ENCODE measurements at regions not wholly inside any gene's neighbourhood (a gene's known extent, or its start where the extent isn't known, plus 50 kb on each side); places are given as distances from the start of the nearest gene placed in this dataset.
"Not testable (repeated sequence)": the region's sequence is repeated elsewhere in the genome, so short reads cannot be mapped to it uniquely, and the experiment has no call there.

DNA sequence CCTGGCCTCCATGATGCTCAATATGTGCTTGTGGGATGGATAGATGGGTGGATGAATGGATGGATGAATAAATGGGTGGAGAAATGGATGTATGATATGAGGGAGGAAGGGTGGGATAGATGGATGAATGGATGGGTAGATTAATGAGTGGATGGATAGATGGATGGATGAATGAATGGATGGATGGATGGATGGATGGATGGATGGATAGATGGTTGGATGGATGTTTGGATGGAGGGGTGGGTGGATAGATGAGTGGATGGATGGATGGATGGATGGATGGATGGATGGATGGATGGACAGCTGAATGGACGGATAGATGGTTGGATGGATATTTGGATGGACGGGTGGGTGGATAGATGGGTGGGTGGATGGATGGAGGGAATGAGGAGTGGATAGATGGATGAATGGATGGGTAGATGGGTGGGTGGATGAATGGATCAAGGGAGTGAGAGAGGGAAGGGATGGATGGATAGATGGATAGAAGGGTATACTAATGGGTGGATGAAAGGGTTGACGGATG is 139.4 kb downstream of the CEBPB start:
- DNase-seq (ENCODE audit: low spot score) = no peak

DNA sequence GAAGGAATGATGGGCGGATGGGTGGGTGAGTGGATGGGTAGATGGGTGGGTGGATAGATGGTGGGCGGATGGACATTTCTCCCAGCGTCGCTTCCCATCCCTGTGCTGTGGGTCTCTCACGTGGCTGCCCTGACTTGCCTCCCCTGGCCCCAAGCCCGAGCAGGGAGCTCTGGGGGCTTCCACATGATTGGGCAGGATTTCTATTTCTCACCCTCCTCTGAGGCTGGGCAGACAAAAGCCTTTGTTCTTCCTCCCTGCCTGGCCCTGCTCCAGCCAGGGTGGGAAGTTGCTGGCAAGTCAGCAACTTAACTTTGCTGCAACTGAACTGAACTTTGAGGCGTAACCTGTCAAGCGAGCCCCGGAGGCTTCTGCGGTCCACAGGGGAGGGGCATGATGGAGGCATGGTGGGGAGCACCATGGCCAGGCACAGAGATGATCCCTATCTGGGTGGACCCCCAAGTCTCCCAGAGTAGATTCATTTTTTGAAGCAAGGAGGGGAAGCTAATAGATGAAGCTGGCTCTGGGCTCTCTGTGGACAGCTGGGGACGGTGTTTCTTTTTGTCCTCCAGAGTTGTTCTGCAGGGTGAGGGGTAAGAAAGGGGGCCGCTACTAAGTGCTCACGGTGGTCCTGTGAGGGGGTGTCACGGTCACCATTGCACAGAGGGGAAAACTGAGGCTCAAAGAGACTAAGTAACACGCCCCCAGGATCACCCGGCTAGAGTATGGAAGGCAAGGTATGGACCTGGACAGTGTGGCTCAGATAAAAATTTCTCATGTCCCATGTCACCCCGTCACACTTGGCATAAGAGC is 140.1 kb downstream of the CEBPB start:
- no peak for DNase-seq (ENCODE audit: low spot score)

DNA sequence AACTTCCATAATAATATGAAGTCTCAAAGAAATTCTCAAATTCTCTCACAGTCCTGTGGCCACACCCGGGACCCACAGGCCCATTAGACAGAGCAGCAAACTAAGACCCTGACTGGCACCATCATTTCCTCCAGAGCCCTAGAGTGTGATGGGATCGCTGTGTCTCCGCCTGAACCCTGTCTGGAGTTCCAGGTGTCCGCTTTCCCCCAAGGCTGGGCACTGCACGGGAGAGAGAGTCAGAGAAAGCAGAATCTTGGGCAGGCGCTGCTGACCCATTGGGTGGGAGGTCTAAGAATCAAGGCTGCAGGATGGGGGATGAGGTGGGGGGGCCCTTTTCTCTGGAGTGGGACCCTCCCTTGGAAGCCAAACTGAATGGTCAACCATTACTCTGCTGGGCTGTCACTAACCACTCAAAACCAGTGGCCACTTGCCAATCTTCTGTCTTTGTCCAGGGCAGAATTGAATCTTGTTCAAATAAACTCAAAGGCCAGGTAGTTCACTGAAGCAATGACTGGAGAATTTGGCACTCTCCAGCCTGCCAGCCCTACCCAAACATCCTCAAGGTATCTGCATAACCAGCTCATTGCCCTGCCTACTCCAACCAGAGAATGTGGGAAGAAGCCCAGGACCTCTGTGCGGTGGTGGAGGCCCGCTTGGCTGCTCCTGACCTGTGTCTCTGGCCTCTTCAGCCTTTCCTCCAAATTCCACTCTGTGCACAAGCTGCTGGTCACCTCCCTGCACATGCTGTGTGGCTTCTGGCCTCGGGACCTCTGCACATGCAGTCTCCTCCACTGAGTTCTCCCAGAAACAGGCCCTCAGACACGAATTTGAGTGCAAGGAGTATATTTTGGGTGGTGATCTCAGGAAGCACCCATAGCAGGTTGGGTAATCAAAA is 141.1 kb downstream of the CEBPB start:
- no peak for DNase-seq (ENCODE audit: low spot score)

DNA sequence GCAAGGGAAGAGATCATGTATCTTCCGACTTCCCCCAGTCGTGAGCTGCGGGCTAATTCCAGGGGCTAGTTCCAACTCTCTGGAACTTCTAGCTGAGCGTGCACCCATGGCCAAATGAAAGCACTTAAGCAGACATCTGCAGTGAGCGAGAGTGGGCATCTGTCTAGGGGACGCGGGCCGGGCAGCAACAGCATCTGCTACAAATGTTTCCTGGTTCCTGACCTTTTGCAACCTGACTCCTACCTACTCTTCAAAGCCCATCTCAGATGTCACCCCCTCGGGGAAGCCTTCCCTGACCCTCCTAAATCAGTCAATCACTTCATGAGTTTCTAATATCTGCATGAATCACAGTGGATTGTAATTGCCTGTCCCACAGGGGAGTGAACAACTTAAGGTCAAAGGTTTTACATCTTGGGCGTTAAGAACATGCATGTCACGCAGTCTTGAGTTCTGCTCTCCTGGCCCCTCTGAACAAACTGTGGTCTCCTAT is 141.9 kb downstream of the CEBPB start:
- no peak for DNase-seq (ENCODE audit: low spot score)

DNA sequence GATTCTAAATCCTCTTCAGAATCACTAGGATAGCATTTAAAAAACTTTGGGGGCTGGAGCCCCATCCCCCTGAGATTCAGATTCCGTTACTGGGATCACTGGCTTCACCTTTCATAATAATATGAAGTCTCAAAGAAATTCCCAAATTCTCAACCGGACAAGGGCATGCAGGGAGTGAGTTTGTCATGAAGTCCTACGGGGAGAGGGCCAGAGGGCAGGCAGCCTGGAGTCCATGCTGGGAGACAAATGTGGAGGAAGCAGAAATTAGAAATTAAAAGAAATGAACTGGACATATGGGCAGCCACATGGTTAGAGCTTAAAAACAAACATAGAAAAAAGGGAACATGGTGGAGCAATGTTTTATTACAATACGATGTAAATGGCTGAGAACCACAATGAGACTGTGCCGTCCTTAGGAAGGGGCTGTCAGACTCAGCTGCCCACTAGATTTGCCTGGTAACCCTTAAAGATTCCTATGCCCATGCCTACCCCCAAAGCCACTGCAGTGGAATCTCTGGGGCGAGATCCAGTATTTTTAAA is 142.6 kb downstream of the CEBPB start:
- DNase-seq (ENCODE audit: low spot score) = no peak

DNA sequence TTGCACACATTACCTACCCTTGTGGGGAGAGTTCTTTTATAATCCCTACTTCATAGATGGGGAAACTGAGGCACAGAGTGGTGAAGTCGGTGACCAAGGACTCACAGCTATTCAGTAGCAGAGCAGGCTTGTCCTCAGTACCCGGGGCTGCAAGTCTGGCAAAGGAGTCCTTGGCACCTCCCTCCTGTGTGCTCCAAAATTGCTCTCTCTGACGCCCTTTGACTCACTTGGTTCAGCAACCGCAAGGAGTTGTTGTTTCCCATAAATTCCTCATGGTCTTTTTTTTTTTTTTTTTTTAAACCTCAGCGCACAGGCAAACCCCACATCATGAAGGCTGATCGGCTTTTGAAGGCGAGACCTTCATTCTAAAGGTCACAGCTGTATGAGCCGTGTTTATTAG is 143.2 kb downstream of the CEBPB start:
- no peak for DNase-seq (ENCODE audit: low spot score)

DNA sequence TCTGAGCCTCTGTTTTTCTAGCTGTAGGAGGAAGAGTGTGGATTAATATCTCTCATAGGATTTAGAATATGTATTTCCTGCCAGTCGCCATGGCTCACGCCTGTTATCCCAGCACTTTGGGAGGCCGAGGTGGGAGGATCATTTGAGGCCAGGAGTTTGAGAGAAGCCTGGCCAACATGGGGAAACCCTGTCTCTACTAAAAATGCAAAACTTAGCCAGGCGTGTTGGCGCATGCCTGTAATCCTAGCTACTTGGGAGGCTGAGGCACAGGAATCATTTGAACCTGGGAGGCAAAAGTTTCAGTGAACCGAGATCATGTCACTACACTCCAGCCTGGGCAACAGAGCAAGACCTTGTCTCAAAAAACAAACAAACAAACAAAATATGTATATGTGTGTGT is 143.9 kb downstream of the CEBPB start:
- not testable (repeated sequence) for DNase-seq (ENCODE audit: low spot score)

DNA sequence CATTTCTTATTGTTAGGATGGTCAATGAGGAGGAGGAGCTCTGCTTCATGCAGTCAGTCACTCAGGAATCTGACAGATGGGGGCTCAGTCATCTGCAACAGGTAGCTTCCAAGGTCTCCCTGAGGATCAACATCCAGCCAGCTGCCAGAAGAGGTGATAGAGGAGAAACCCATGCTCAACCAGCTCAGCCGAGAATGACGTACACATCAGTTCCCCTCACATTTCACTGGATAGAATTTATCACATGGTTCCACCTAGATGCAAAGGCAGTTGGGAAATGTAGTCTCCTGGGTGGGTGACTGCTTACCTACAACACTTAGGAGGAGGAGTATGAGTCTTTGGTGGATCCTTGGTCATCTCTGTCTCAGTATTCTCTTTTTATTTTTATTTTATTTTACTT is 144.5 kb downstream of the CEBPB start:
- no peak for DNase-seq (ENCODE audit: low spot score)

DNA sequence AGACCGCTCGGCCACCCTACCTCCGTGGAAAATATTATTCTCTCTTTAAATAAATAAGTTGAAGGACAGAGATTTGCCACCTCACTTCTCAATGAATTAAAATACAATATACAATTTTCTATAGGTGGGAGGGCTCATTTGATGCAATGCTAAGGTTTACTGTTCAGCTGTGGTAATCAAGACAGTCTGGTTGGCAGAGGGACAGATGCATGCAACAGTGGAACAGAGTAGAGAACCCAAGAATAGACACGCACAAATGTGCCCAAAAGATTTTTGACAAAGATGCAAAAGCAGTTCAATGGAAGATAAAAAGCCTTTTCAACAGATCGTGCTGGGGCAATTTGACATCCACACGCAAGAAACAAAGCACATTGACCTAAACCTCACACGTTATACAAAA is 145.2 kb downstream of the CEBPB start:
- DNase-seq (ENCODE audit: low spot score) = no peak

DNA sequence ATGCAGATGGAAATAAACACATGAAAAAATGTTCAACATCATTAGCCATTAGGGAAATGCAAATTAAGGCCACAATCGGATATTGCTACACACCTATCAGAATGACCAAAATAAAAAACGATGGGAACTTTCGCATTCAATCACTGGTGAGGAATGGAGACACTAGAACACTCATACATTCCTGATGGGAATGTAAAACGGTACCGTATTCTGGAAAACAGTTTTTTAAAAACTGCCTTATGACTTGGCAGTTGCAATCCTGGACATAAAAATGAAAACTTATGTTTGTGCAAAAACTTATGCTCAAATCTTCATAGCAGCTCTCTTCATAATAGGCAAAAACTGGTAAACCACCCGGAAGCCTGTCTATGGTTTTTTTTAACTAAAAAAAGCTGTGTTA is 146.0 kb downstream of the CEBPB start:
- no peak for DNase-seq (ENCODE audit: low spot score)

DNA sequence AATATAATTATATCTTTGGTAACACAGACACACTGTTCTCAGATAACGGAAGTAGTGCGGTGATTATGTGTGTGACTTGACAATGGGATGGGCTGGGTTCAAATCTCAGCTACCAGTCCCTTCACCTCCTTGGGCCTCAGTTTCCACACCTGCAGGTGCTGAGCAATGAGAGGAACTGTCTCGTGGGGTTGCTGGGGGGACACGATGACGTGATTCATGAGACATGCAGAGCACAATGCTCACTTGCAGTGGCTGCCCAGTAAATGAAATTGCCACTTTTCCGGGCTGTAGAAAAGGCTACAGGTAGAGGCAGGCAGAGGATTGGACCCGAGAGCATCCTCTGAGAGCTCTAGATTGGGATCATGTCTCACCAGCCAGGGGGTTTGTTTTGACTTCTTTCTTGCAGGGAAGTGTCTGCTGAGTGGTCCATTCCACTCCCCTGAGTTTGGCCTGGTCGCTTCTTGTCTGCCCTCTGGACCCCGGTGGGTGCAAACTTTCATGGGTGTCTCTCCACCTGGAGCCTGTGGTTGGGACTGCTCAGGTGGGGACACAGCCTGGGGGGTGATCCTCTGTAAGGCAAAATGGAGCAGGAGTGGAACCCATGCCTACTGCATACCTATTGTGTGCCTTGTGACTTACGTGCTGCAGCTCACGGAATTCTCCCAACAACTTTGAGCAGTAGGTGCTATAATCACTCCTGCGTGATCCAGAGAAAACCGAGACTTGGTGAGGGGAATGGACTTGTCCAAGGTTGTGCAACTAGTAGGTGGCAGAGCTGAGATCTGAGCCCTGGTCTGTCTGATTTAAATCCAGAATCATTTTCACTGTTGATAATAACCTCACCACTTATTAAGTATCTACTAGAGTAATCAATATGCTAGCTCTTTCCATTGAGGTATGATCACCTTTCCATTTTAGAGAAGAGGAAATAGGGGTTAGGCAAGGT is 147.2 kb downstream of the CEBPB start:
- DNase-seq (ENCODE audit: low spot score) = no peak

DNA sequence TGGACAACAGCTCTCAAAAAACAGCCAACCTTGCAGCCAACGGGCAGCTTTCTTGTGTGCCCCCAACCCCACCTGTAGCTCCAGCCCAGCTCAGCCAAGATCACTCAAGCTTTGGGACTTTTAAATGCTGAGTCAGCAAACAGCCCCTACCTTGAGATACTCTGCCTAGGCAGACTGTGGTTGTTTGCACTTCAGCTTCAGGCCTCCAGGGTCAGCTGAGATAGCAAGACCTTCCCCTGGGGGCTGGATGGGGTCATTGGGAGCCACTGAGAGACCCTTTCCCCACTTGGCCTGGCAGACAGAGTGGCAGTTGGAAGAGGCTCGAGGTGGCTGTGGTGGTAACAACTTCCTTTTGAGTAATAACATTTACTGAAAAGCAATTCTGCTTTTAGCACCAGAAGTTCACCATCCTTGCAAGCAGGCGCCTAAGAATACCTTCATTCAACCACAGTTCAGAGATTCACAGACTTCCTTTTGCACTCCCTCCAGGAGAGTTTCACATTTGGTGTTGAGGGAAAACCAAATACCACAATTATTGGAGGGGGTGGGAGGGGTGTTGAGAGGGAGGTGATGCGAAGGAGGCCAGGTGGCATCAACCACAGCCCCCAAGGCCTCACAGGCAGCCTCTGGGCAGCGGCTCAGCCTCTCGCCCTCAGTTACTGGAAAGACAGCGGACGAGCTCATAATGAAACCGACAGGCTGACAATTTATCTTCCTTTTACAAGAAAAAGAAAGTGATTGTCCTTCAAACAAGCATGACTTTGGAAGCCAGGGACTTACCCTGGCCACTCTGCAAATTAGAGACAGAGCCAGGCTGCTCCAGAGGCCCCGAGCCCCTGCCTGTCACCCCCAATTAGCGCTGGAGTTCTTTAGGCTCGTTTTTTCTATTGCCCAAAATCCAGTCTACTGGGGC is 148.1 kb downstream of the CEBPB start:
- DNase-seq (ENCODE audit: low spot score) = peak; percentile 30

DNA sequence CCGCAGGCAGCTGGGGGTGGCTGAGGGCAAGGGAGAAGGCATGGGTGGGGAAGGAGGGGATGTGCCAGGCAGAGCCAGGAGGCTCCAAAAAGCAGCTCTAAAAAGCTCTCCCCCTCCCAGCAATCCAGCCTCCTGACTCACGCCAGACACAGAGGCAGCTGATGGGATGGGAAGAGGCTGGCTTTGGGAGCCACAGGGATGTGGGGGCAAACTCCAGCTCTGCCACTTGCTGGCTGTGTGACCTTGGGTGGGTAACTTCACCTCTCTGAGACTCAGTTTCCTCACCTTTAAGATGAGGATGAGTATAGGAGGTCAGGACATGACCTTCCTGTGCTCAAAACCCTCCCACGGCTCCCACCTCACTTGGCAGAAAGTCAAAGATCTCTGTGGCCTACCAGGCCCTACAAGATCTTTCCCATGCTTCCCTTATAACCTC is 148.9 kb downstream of the CEBPB start:
- DNase-seq (ENCODE audit: low spot score) = no peak

DNA sequence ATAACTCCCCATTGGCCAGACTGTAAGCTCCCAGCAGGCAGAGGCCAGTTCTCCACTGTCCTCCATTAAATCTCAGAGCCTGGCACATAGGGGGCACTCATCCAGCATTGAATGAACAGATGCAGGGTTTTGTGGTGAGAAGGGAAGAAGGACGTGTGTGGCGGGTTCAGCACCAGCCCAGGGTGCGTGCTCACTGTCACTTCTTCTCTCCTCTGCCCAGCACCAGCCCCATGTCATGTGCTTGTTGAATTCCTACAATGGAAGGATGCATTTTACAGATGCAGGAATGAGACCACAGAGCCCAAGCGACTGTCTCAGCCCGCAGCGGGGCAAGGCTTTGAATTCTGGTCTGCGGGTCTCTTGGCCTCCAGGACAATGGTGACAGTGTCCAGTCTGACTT is 149.9 kb downstream of the CEBPB start:
- no peak for DNase-seq (ENCODE audit: low spot score)

DNA sequence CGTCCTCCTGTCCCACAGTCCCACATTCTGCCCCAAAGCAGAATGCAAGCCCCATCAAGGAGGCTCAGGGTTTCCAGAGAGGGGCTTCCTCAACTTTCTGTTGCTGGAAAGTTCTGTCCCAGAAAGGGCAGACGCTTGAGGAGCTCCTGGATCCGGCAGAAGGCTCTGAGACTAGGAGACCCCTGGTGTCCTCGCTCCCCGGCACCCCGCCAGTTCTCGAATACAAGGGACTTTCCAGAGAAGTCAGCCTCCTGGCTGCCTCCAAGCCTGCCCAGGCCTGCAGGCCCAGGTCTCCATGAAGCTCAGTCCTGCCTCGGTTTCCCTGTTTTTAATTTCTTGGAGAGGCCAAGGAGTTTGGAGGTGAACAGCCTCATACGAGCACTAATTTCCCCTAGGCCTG is 150.4 kb downstream of the CEBPB start:
- no peak for DNase-seq (ENCODE audit: low spot score)

DNA sequence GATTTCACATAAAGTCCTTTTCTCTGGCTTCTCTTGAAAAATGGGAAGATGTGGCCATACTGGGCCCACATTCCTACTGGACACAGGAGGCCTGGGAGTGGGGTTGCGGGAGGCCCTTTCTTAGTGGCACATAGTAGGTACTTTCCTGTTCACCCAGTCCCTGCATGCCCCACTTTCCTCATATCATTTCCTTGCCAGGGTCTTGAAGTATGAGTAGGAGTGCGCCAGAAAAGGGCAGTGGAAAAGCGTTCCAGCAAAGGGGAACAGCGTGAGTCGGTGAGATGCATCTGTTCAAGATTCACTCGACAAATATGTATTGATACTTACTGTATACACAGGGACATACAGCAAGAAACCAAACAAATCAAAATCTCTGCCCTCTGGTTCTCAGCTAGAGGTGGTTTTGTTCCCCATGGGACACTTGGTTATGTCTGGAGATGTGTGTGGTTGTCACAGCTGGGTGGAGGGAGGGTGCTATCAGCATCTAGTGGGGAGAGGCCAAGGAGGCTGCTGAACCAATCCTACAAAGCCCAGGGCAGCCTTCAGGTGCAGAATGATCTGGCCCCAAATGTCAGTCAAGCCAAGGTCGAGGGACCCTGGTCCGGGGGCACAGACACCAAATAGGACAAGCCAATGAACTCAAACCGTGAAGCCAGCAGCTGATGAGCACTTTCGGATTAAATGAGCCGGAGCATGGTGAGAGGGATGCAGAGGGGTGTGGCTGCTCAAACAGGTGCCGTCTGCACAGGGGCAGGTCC is 151.4 kb downstream of the CEBPB start:
- DNase-seq (ENCODE audit: low spot score) = no peak

DNA sequence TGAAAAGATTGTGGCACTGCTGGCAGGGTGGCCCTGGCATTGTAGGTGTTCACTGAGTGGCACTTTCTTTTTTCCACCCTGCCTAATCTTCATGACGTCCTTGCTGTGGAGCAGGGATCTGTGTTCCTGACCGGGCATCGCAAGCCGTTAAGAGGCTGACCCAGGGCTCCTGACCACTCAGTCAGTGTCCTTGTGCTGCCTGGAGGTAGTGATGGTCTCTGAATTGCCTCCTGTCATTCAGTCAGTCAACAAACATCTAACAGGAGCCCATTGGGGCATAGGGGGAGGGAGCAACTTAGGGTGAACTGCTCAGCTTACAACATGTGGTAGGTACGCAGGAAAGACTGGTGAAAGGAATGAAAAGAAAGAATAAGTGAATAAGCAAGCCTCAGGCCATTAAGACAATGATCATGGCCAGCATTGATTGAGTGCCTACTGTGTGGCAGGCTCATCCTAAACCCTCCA is 152.0 kb downstream of the CEBPB start:
- DNase-seq (ENCODE audit: low spot score) = no peak

DNA sequence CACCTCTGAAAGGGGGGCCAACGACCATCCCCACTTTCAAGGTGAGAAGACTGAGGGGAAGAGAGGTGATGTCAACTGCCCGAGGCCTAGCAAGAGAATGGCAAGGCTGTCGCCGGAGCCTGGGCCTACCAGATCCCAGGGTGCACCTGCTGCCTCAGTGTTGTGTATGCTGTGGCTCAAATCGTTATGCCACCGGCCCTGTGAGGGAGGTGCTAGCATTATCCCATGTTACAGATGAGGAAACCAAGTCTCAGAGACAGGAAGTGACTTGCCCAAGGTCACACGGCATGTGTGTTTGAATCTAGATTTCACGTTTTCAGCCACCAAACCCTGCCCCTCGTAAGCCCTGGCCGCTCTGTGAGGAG is 152.5 kb downstream of the CEBPB start:
- DNase-seq (ENCODE audit: low spot score) = no peak

DNA sequence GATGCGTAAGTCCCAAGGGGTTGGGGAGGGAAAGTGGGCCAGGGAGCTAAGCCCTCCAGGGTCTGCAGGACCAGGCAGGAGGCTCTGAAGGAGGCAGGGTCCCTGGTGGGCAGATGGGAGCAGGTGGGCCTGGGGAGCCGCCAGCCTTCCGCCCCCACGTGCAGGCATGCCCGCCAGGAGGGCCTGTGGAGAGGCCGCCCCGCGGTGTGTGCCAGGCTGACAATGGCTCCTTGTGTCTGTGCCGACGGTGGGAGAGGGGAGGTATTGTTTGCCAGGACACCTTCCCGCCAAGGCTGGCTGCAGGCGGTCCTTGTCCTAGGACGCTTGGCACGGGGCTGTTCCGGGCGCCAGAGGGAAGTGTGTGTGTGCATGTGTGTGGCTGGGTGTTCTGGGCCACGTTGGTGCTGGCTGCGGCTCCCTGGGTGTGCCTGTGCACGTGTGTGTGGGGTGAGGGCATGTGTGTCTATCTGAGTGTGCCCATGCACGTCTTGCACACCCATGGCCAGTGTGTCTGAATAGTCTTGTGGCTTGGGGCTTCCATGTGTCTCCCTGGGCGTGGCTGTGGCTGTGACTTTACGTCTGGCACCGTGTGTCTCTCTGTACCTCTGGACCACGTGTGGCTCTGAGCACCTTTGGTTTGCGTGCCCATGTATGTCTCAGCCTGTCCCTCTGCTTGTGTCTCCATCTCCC is 153.0 kb downstream of the CEBPB start:
- DNase-seq (ENCODE audit: low spot score) = no peak

Measured in CD4-positive, alpha-beta T cell treated with Interleukin-15 for 4 hours (primary cell).